DMS53 treated with DMSO at 0.1 percent for 48 hours (cell line): ENCODE measurements at regions not wholly inside any gene's neighbourhood (a gene's known extent, or its start where the extent isn't known, plus 50 kb on each side); places are given as distances from the start of the nearest gene placed in this dataset.

Experiments
- DNase-seq: peaks from one replicate; lab custom pipeline; 2025; ENCODE audit not compliant: unreplicated experiment; lab: John Stamatoyannopoulos, UW

DNA sequence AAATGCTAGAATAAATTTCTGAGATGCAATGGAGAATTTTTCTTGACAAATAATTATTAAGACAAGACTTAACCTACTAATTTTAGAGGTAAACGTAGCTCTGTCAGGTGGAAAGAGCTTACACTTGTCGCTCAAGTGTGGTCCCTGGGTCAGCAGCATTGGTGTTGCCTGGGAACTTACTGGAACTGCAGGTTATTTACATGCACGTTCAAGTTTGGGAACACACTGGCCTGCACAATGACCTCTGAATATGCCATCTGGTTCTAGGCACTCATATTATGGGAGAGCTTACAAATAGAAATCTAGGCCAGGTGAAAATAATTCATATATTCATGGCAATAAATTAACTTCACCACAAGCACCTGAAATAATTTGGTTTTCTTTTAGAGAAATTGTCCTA is 88.5 kb upstream of the BCL9 start:
- no peak for DNase-seq

DNA sequence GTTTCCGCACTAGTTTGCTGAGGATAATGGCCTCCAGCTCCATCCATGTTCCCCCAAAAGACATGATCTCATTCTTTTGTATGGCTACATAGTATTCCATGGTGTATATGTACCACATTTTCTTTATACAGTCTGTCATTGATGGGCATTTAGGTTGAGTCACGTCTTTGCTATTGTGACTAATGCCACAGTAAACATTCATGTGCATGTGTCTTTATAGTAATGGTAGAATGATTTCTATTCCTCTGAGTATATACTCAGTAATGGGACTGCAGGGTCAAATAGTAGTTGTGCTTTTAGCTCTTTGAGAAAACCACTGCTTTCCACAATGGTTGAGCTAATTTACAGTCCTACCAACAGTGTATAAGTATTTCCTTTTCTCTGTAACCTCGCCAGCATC is 78.3 kb upstream of the BCL9 start:
- DNase-seq: no peak

DNA sequence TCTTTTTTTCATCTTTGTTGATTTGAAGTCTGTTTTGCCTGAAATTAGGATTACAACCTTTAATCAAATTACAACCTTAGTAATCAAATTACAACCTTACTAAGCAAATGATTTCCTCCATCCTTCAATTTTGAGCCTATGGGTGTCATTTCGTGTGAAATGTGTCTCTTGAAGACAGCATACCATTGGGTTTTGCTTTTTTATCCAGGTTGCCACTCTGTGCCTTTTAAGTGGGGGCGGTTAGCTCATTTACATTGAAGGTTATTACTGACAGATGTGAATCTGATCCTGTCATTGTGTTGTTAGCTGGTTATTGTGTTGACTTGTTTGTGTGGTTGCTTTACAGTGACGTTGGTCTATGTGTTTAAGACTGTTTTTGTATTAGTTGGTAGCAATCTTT is 74.8 kb upstream of the BCL9 start:
- no peak for DNase-seq

DNA sequence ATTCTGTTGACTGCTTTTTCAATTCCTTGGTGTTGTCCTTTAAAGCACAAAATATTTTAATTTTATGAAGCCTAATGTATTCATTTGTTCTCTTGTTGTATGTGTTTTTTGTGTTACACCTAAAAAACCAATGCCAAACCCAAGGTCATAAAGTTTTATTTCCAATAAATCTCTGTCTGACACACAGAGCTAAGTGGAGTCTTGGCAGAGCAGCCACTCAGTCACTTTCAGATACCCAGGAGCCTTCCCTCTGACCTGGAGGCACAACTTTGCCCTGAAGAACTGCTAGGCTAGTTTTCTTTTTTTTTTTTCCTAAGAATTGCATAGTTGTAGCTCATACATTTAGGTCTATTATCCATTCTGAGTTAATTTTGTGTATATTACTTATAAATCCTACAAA is 71.2 kb upstream of the BCL9 start:
- no peak for DNase-seq

DNA sequence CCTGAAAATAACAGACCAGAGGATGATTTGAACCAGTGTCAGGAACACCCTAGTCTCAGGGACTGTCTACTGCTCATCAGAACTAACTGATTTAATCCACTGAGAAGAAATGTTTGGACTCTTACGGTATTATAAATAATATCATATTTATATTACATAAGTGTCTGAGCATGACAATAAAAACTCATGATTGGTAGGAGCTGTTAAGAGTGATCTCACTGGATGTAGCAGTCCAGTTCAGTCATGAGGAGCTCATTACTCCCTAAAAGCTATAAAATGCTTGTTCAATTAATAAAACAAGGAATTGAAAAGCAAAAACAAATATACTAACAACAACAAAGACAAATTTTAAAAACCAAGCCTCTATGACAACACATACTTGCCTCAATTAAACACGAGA is 68.8 kb upstream of the BCL9 start:
- no peak for DNase-seq

DNA sequence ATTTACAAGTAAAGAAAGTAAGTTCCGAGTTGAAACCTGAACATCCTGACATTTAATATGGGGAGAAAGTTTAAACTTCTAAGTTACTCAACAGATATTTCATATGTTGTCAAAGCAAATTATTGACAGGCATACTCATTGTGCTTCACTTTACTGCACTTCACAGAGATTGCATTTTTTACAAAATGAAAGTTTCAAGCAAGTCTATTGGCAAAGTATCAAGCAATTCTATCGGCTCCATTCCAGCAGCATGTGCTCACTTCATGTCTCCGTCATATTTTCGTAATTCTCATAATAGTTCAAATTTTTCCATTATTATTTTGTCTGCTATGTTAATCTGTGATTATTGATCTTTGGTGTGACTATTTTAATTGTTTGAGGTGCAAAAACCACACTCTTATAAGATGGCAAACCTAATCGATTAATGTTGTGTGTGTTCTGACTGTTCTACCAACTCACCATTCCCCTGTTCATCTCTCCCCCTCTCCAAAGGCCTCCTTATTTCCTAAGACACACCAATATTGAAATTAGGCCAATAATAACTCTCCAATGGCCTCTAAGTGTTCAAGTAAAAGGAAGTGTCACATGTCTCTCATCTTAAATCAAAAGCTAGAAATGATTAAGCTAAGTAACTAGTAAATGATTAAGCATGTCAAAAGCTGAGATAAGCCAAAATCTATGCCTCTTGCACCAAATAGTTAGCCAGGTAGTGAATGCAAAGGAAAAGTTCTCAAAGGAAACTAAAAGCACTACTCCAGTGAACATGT is 68.2 kb upstream of the BCL9 start:
- no peak for DNase-seq

DNA sequence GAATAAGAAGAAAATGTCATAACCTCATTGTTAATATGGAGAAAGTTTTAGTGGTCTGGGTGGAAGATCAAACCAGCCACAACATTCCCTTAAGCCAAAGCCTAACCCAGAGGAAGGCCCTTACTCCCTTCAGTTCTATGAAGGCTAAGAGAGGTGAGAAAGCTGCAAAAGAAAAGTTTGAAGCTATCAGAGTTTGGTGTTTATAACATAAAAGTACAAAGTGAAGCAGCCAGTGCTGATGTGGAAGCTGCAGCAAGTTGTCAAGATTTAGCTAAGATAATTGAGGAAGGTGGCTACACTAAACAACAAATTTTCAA is 67.6 kb upstream of the BCL9 start:
- DNase-seq: no peak

DNA sequence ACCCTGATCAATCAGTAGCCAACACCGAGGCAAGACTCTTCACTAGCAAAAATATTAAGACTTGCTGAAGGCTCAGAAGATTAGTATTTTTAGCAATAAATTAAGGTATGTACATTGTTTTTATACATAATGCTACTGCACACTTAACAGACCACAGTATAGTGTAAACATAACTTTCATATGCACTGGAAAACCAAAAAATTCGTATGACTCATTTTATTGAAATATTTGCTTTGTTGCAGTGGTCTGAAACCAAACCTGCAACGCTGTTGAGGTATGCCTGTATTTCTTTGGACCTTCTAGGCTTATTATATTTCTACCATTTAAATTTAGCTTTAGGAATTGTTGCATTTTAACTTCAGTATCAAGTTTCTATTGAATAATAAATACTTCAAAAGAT is 65.8 kb upstream of the BCL9 start:
- no peak for DNase-seq

DNA sequence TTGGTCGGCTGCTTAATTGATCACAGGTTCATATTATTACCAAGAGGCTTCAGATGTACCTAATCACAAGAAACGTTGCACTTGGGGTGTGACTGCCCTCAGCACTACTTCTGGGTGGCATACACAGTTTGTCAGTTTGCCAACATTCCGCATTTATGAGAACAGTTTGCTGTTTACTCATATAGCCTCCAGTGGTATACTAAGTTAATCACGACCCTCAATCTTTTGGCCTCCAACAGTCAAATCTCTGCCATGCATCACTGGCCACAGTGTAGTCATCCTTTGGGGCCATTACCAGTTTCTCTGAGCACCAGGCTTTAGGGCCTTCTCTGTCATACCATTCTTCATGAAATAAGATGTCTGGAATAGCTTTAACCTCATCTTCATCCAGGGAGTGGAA is 62.8 kb upstream of the BCL9 start:
- no peak for DNase-seq

DNA sequence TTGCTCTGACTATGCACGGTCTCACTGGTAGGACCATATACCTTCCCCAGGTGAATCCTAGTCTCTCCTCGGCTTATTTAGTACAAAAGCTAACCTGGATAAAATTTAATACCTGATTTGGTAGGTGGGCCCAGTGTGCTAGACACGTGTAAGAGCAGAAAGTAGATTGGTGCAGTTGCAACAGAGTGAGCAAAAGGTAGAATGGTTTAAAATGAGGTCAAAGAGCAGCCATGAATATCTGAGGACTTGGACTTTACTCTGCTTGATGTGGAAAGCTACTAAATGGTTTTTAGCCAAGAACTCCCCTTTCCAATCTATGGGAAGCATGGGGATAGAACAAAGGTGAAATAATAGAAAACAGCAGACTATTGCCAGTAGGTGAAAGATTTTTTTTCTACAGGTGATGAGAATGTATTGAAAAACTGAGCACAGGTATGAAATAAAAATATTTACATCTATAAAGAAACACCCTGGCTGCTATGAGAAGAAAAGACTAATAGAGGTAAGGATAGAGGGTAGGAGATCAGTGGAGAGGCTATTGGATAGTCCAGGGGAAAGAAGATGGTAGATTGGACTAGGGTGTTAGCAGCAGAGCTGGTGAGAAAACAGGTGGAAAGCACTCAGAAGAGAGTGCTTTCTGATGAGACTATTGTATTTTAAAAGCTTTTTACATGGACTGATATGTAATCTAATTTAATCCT is 61.3 kb upstream of the BCL9 start:
- DNase-seq: no peak

DNA sequence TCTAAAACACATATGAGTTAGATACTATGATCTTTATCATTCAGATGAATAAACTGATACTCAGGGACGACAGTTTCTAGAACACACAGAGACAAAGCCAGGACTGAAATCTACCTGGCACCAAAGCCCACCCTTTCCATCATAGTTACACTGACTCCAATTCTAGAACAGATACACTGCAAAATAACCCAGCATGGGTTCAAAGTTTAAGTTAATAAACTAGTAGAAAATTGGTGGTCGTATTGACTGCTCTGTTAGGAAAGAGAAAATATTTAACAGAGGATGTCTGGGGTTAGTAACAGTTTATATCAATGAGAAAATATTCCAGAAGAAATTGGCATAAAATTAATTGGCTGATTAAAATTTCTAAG is 60.8 kb upstream of the BCL9 start:
- DNase-seq: no peak

DNA sequence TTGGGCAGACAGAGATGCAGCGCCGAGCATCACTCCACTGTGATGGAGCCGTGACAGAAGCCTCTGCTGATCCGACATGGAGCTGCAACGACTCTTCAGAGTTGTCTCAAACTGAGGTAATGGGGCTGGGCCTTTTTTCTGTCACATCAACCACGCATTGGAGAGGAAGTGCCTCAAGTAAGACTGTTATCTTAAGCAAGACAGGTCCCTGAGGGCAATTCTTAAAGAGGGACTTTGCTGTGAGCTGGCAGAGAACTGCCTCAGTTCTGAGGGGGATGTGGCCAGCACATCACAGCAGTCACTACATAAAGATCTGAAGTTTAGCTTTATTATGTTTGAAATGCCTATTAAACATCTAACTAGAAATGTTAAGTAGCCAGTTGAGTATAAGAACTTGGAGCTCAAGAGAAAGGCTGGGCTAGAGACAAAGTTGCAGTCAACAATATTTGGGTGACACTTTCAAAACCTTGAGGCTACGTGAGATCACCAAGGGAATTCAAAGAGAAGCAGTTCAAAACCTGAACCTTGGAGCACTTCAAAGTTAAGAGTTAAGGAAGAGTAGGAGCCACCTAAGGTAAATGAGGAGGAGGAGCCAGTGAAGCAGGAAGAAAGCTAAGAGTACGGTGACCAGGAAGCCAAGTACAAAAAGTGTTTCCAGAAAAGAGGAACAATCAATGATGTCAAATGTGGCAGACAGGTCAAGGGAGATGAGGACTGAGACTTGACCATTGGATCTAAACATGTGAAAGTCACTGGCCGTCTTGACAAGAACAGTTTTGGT is 54.2 kb upstream of the BCL9 start:
- no peak for DNase-seq

DNA sequence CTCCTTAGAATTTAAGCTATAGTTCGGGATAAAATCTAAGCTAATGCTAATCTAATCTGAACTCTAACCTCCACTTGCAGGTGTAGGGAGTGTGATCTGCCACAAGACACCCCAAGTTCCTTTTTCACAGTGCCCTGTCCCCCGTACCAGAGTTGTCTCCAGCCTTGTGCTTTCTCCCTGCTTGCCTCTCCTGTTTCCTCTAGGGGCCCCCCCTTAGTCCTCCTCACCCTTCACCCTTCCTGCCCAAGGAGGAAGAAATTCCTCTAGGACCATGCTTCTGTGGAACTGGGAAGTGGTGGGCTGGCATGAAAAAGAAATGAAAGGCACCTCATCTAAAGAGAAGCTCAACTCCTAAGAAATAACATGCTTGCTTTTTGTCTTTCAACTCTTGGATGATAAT is 50.2 kb upstream of the BCL9 start:
- no peak for DNase-seq
